SK-N-SH (cell line): ENCODE measurements at regions not wholly inside any gene's neighbourhood (a gene's known extent, or its start where the extent isn't known, plus 50 kb on each side); places are given as distances from the start of the nearest gene placed in this dataset.

ENCODE experiments used
- CTCF ChIA-PET: fragments of 300-600, 350-600 bp; formaldehyde crosslinking; extraction: SDS; loops from one replicate; lab custom pipeline; 2021; lab: Yijun Ruan, JAX
- POLR2A ChIA-PET: fragments of 350-600 bp; sonication (Branson Sonifier 250); formaldehyde crosslinking; extraction: SDS; loops from one replicate; lab custom pipeline; 2020; ENCODE audit warnings: antibody characterized with exemption, inconsistent platforms; lab: Yijun Ruan, JAX
- DNase-seq: peaks from one replicate; pipeline ENCODE4 v3.0.0; 2012
- H2AFZ ChIP-seq: fragments of 200-600 bp; sonication (generic); 2 replicates; pipeline ENCODE4 v1.8.1; 2016; ENCODE audit warnings: antibody characterized with exemption, mild to moderate bottlenecking, low read depth
- H3F3A ChIP-seq: fragments of 200-600 bp; sonication (generic); replicated peaks from 2 replicates; pipeline ENCODE3; 2016; ENCODE audit warnings: antibody characterized with exemption, mild to moderate bottlenecking; ENCODE audit not compliant: insufficient read depth
- H3K27ac ChIP-seq, 2 experiments: fragments of 200-500 bp in 1 of 2; fragments of 200-600 bp in 1 of 2; sonication (Bioruptor generic) in 1 of 2; sonication (generic), shearing (Covaris generic) in 1 of 2; 2 replicates each; pipeline versions ENCODE4 v1.5.1 to v1.6.1; 2014 to 2016; ENCODE audit warnings: low read depth in 2 of 2, inconsistent platforms in 1 of 2, low read length in 1 of 2, mild to moderate bottlenecking in 1 of 2, mixed read lengths in 1 of 2
- H3K27me3 ChIP-seq: fragments of 200-600 bp; sonication (generic), shearing (Covaris generic); 2 replicates; pipeline ENCODE4 v1.6.1; 2016; ENCODE audit warnings: mixed run types; ENCODE audit not compliant: insufficient read depth
- H3K36me3 ChIP-seq, 2 experiments: fragments of 200-500 bp in 1 of 2; fragments of 200-600 bp in 1 of 2; sonication (Bioruptor generic) in 1 of 2; sonication (generic) in 1 of 2; replicated peaks in 1 of 2; 2 replicates each; pipeline versions ENCODE3 to v1.5.1; 2014 to 2016; ENCODE audit warnings: low read length in 1 of 2, mild to moderate bottlenecking in 1 of 2; ENCODE audit not compliant: insufficient read depth in 2 of 2, control insufficient read depth in 1 of 2
- H3K4me1 ChIP-seq, 2 experiments: fragments of 200-500 bp in 1 of 2; fragments of 200-600 bp in 1 of 2; sonication (Bioruptor generic) in 1 of 2; sonication (generic), shearing (Covaris generic) in 1 of 2; 2 replicates each; pipeline versions ENCODE4 v1.5.1 to v1.6.1; 2014 to 2016; ENCODE audit warnings: low read depth in 1 of 2, low read length in 1 of 2, mixed run types in 1 of 2; ENCODE audit not compliant: insufficient read depth in 2 of 2, control insufficient read depth in 1 of 2
- H3K4me2 ChIP-seq: fragments of 200-600 bp; sonication (generic), shearing (Covaris generic); 2 replicates; pipeline ENCODE4 v1.6.1; 2017; ENCODE audit warnings: mixed run types
- H3K4me3 ChIP-seq, 2 experiments: fragments of 200-500 bp in 1 of 2; fragments of 200-600 bp in 1 of 2; sonication (Bioruptor generic) in 1 of 2; sonication (generic), shearing (Covaris generic) in 1 of 2; 2 replicates each; pipeline versions ENCODE4 v1.5.1 to v1.8.1; 2014 to 2016; ENCODE audit warnings: low read depth in 2 of 2, inconsistent platforms in 1 of 2, low read length in 1 of 2, mild to moderate bottlenecking in 1 of 2, mixed read lengths in 1 of 2, moderate library complexity in 1 of 2
- H3K79me2 ChIP-seq: fragments of 200-600 bp; sonication (generic); 2 replicates; pipeline ENCODE4 v1.8.1; 2017; ENCODE audit warnings: mild to moderate bottlenecking; ENCODE audit not compliant: insufficient read depth
- H3K9ac ChIP-seq: fragments of 200-600 bp; sonication (generic); 2 replicates; pipeline ENCODE4 v1.6.1; 2017; ENCODE audit warnings: mixed run types
- H3K9me2 ChIP-seq: fragments of 200-600 bp; sonication (generic); 2 replicates; pipeline ENCODE4 v1.6.1; 2017; ENCODE audit warnings: mixed run types
- H3K9me3 ChIP-seq: fragments of 200-600 bp; sonication (generic); 2 replicates; pipeline ENCODE4 v1.6.1; 2017; ENCODE audit warnings: mixed run types, mild to moderate bottlenecking, moderate library complexity
- H4K20me1 ChIP-seq: fragments of 200-600 bp; sonication (generic); 2 replicates; pipeline ENCODE4 v1.6.1; 2017; ENCODE audit warnings: mild to moderate bottlenecking, mixed run types; ENCODE audit not compliant: insufficient read depth
- CHD2 ChIP-seq: fragments of 150-350 bp; IDR thresholded peaks from 2 replicates; pipeline ENCODE4 v1.6.1; 2018; ENCODE audit warnings: low read length; ENCODE audit not compliant: partially characterized antibody
- FOSL2 ChIP-seq: IDR thresholded peaks from 2 replicates; pipeline ENCODE4 v1.4.0; 2012; ENCODE audit warnings: low read depth, mild to moderate bottlenecking, moderate library complexity, borderline replicate concordance
- FOXJ3 ChIP-seq: sonication (generic); formaldehyde crosslinking; IDR thresholded peaks from 2 replicates; pipeline ENCODE4 v1.5.1; 2020; ENCODE audit warnings: mild to moderate bottlenecking, missing genetic modification reagents
- FOXM1 ChIP-seq: IDR thresholded peaks from 2 replicates; pipeline ENCODE4 v1.4.0; 2012; ENCODE audit warnings: low read depth, mild to moderate bottlenecking
- GATA2 ChIP-seq: sonication (generic); formaldehyde crosslinking; IDR thresholded peaks from 2 replicates; pipeline ENCODE4 v1.5.0; 2020; ENCODE audit warnings: mild to moderate bottlenecking, missing genetic modification reagents
- IRF3 ChIP-seq: fragments of 150-350 bp; IDR thresholded peaks from 2 replicates; pipeline ENCODE4 v1.6.1; 2016; ENCODE audit warnings: mild to moderate bottlenecking, low read depth, low read length
- JUND ChIP-seq: IDR thresholded peaks from 2 replicates; pipeline ENCODE4 v1.4.0; 2012
- MAX ChIP-seq: IDR thresholded peaks from 2 replicates; pipeline ENCODE4 v1.4.0; 2012; ENCODE audit warnings: low read depth
- MEF2A ChIP-seq: IDR thresholded peaks from 2 replicates; pipeline ENCODE4 v1.4.0; 2012; ENCODE audit warnings: low read depth, borderline replicate concordance
- NFIC ChIP-seq: IDR thresholded peaks from 2 replicates; pipeline ENCODE4 v1.4.0; 2012; ENCODE audit warnings: borderline replicate concordance
- NRF1 ChIP-seq: IDR thresholded peaks from 2 replicates; pipeline ENCODE4 v1.6.1; 2012; ENCODE audit warnings: low read depth, mild to moderate bottlenecking, low read length
- RAD21 ChIP-seq: IDR thresholded peaks from 2 replicates; pipeline ENCODE4 v1.6.1; 2012; ENCODE audit warnings: mild to moderate bottlenecking, low read length
- RXRA ChIP-seq: IDR thresholded peaks from 2 replicates; pipeline ENCODE4 v1.4.0; 2012; ENCODE audit warnings: low read depth, mild to moderate bottlenecking, borderline replicate concordance
- TAF1 ChIP-seq: IDR thresholded peaks from 2 replicates; pipeline ENCODE4 v1.6.1; 2012; ENCODE audit warnings: low read depth, mild to moderate bottlenecking, low read length, moderate library complexity, borderline replicate concordance
- TCF12 ChIP-seq: IDR thresholded peaks from 2 replicates; pipeline ENCODE4 v1.4.0; 2012
- USF1 ChIP-seq: IDR thresholded peaks from 2 replicates; pipeline ENCODE4 v1.4.0; 2012; ENCODE audit warnings: low read depth, borderline replicate concordance
- WGBS: methylation state at CpG from one replicate; pipeline ENCODE4 v1.1.6; 2017; ENCODE audit warnings: low lambda C conversion rate; 5-methylcytosine and 5-hydroxymethylcytosine counted together
- TF ChIP-seq, protein P1 (sequence below): IDR thresholded peaks from 2 replicates; pipeline ENCODE4 v1.6.1; 2012; ENCODE audit warnings: mild to moderate bottlenecking, low read depth, low read length, moderate library complexity
- TF ChIP-seq, protein P2 (sequence below): IDR thresholded peaks from 2 replicates; pipeline ENCODE4 v1.4.0; 2012; ENCODE audit warnings: low read depth, borderline replicate concordance

- Histone ChIP-seq H3K9me2 (no peaks in the 10 kb centered on the region), H3K36me3 (no peaks in the 10 kb centered on the region), H3K79me2 (no peaks in the 10 kb centered on the region), H2AFZ (no peak overlapping the region), H4K20me1 (no peaks in the 10 kb centered on the region), H3K4me2 (no peak overlapping the region), H3F3A (no peaks in the 10 kb centered on the region), H3K27ac (no peak overlapping the region), H3K4me1 (peaks cover 0 to 7% of the 10 kb centered on the region in 2 experiments; a peak in 1 of 4 replicates), H3K9ac (no peak overlapping the region), H3K9me3 (no peaks in the 10 kb centered on the region), H3K4me3 (no peak overlapping the region), H3K27me3 (no peaks in the 10 kb centered on the region)
- DNase-seq = no peak
- WGBS = 52% methylated on average over 5 of the region's 9 CpGs
- POLR2A ChIA-PET = interaction anchor here (0.6 kb wide), 1 partner anchor 1576 kb away, joined by 3 read pairs; no protein-coding TSS in a partner anchor
- CTCF ChIA-PET = no interaction called here
- TF ChIP-seq NFIC = no peak
- TF ChIP-seq, protein P1, sequence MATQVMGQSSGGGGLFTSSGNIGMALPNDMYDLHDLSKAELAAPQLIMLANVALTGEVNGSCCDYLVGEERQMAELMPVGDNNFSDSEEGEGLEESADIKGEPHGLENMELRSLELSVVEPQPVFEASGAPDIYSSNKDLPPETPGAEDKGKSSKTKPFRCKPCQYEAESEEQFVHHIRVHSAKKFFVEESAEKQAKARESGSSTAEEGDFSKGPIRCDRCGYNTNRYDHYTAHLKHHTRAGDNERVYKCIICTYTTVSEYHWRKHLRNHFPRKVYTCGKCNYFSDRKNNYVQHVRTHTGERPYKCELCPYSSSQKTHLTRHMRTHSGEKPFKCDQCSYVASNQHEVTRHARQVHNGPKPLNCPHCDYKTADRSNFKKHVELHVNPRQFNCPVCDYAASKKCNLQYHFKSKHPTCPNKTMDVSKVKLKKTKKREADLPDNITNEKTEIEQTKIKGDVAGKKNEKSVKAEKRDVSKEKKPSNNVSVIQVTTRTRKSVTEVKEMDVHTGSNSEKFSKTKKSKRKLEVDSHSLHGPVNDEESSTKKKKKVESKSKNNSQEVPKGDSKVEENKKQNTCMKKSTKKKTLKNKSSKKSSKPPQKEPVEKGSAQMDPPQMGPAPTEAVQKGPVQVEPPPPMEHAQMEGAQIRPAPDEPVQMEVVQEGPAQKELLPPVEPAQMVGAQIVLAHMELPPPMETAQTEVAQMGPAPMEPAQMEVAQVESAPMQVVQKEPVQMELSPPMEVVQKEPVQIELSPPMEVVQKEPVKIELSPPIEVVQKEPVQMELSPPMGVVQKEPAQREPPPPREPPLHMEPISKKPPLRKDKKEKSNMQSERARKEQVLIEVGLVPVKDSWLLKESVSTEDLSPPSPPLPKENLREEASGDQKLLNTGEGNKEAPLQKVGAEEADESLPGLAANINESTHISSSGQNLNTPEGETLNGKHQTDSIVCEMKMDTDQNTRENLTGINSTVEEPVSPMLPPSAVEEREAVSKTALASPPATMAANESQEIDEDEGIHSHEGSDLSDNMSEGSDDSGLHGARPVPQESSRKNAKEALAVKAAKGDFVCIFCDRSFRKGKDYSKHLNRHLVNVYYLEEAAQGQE = no peak
- TF ChIP-seq RAD21 = no peak
- no peak for TF ChIP-seq TAF1
- TF ChIP-seq FOSL2 = no peak
- TF ChIP-seq TCF12 = no peak
- TF ChIP-seq, protein P2, sequence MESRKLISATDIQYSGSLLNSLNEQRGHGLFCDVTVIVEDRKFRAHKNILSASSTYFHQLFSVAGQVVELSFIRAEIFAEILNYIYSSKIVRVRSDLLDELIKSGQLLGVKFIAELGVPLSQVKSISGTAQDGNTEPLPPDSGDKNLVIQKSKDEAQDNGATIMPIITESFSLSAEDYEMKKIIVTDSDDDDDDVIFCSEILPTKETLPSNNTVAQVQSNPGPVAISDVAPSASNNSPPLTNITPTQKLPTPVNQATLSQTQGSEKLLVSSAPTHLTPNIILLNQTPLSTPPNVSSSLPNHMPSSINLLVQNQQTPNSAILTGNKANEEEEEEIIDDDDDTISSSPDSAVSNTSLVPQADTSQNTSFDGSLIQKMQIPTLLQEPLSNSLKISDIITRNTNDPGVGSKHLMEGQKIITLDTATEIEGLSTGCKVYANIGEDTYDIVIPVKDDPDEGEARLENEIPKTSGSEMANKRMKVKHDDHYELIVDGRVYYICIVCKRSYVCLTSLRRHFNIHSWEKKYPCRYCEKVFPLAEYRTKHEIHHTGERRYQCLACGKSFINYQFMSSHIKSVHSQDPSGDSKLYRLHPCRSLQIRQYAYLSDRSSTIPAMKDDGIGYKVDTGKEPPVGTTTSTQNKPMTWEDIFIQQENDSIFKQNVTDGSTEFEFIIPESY = no peak
Measured at GRCh38 chr1:5664081-5664768, 328.0 kb downstream of the NPHP4 start.

DNA sequence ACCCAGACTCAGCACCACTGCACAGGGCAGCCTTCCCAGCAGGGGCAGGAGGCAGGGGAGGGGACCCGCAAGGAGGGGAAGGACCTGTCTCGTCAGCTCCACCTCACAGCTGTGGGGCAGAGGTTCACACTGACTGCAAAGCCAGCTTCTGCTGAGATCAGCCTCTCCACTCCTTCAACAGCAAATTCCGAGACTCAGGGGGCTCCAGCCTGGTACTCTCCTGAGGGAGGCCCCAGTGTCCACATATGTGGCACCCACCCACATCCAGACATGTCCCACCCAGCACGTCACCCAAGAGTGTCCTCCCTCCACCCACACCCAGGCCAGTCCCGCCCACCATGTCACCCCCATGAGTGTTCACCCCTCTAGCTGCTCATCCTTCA lies 329.5 kb downstream of the NPHP4 start:
- Histone ChIP-seq H3K4me1 (peaks cover 0 to 5% of the 10 kb centered on the region in 2 experiments; a peak in 1 of 4 replicates), H4K20me1 (no peaks in the 10 kb centered on the region), H3K9ac (no peak overlapping the region), H3K9me2 (no peaks in the 10 kb centered on the region), H3K4me3 (no peak overlapping the region), H3K79me2 (no peaks in the 10 kb centered on the region), H3K36me3 (no peaks in the 10 kb centered on the region), H3K27me3 (no peaks in the 10 kb centered on the region), H3K27ac (no peak overlapping the region), H3K4me2 (no peak overlapping the region), H3K9me3 (no peaks in the 10 kb centered on the region), H3F3A (no peaks in the 10 kb centered on the region), H2AFZ (no peak overlapping the region)
- ChIA-PET CTCF (interaction anchor here (1.0 to 1.7 kb wide), 3 partner anchors 10 to 83 kb away, joined by 3 to 9 read pairs (median 3); no protein-coding TSS in a partner anchor), POLR2A (no interaction called here)
- no peak for DNase-seq
- WGBS = 9% methylated on average over 4 of the region's 5 CpGs
- no peak for TF ChIP-seq GATA2 (CRISPR knock-in tag)
- TF ChIP-seq MEF2A = no peak
- TF ChIP-seq RXRA = no peak
- no peak for TF ChIP-seq JUND
- TF ChIP-seq NRF1 = no peak
- TF ChIP-seq, protein P2 = no peak
- TF ChIP-seq MAX = no peak
- TF ChIP-seq IRF3 = no peak
- TF ChIP-seq FOXM1 = no peak
- no peak for TF ChIP-seq FOXJ3 (CRISPR knock-in tag)
- TF ChIP-seq CHD2 = no peak
- no peak for TF ChIP-seq USF1
